H1 (cell line): ENCODE measurements at regions not wholly inside any gene's neighbourhood (a gene's known extent, or its start where the extent isn't known, plus 50 kb on each side); places are given as distances from the start of the nearest gene placed in this dataset.

Source experiments
- SIN3A ChIP-seq, 2 experiments: IDR thresholded peaks in 1 of 2; conservative IDR thresholded peaks in 1 of 2; 2 replicates each; pipeline ENCODE4 v1.6.1; 2011 to 2012; ENCODE audit warnings: low read length in 2 of 2, improper control_type of control experiment in 1 of 2, low read depth in 1 of 2, mild to moderate bottlenecking in 1 of 2
- YY1 ChIP-seq: IDR thresholded peaks from 2 replicates; pipeline ENCODE4 v1.6.1; 2011; ENCODE audit warnings: low read depth, mild to moderate bottlenecking, low read length
- TF ChIP-seq, protein P1 (sequence below): fragments of 300-600 bp; sonication (generic); IDR thresholded peaks from 2 replicates; pipeline ENCODE4 v1.7.1; 2012; ENCODE audit warnings: low read length, moderate library complexity, mild to moderate bottlenecking, inconsistent platforms; ENCODE audit not compliant: insufficient replicate concordance

DNA sequence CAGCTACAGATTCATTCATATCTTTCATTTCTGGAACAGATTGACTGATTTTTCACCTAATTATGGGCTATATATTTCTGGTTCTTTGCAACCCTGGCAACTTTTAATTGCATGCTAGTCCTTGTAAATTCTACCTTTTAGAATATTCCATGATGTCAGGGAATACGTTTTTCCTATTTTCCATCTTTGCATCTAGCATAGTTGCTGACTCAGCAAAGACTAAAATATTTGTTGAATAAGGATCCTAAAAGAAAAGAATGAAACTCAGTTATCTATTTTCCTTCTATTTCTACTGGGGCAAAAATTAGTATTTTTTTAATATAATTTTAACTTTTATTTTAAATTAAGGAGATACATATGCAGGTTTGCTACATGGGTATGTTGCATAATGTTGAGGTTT lies 438.3 kb downstream of the GXYLT1 start (continued):
- TF ChIP-seq, protein P1, sequence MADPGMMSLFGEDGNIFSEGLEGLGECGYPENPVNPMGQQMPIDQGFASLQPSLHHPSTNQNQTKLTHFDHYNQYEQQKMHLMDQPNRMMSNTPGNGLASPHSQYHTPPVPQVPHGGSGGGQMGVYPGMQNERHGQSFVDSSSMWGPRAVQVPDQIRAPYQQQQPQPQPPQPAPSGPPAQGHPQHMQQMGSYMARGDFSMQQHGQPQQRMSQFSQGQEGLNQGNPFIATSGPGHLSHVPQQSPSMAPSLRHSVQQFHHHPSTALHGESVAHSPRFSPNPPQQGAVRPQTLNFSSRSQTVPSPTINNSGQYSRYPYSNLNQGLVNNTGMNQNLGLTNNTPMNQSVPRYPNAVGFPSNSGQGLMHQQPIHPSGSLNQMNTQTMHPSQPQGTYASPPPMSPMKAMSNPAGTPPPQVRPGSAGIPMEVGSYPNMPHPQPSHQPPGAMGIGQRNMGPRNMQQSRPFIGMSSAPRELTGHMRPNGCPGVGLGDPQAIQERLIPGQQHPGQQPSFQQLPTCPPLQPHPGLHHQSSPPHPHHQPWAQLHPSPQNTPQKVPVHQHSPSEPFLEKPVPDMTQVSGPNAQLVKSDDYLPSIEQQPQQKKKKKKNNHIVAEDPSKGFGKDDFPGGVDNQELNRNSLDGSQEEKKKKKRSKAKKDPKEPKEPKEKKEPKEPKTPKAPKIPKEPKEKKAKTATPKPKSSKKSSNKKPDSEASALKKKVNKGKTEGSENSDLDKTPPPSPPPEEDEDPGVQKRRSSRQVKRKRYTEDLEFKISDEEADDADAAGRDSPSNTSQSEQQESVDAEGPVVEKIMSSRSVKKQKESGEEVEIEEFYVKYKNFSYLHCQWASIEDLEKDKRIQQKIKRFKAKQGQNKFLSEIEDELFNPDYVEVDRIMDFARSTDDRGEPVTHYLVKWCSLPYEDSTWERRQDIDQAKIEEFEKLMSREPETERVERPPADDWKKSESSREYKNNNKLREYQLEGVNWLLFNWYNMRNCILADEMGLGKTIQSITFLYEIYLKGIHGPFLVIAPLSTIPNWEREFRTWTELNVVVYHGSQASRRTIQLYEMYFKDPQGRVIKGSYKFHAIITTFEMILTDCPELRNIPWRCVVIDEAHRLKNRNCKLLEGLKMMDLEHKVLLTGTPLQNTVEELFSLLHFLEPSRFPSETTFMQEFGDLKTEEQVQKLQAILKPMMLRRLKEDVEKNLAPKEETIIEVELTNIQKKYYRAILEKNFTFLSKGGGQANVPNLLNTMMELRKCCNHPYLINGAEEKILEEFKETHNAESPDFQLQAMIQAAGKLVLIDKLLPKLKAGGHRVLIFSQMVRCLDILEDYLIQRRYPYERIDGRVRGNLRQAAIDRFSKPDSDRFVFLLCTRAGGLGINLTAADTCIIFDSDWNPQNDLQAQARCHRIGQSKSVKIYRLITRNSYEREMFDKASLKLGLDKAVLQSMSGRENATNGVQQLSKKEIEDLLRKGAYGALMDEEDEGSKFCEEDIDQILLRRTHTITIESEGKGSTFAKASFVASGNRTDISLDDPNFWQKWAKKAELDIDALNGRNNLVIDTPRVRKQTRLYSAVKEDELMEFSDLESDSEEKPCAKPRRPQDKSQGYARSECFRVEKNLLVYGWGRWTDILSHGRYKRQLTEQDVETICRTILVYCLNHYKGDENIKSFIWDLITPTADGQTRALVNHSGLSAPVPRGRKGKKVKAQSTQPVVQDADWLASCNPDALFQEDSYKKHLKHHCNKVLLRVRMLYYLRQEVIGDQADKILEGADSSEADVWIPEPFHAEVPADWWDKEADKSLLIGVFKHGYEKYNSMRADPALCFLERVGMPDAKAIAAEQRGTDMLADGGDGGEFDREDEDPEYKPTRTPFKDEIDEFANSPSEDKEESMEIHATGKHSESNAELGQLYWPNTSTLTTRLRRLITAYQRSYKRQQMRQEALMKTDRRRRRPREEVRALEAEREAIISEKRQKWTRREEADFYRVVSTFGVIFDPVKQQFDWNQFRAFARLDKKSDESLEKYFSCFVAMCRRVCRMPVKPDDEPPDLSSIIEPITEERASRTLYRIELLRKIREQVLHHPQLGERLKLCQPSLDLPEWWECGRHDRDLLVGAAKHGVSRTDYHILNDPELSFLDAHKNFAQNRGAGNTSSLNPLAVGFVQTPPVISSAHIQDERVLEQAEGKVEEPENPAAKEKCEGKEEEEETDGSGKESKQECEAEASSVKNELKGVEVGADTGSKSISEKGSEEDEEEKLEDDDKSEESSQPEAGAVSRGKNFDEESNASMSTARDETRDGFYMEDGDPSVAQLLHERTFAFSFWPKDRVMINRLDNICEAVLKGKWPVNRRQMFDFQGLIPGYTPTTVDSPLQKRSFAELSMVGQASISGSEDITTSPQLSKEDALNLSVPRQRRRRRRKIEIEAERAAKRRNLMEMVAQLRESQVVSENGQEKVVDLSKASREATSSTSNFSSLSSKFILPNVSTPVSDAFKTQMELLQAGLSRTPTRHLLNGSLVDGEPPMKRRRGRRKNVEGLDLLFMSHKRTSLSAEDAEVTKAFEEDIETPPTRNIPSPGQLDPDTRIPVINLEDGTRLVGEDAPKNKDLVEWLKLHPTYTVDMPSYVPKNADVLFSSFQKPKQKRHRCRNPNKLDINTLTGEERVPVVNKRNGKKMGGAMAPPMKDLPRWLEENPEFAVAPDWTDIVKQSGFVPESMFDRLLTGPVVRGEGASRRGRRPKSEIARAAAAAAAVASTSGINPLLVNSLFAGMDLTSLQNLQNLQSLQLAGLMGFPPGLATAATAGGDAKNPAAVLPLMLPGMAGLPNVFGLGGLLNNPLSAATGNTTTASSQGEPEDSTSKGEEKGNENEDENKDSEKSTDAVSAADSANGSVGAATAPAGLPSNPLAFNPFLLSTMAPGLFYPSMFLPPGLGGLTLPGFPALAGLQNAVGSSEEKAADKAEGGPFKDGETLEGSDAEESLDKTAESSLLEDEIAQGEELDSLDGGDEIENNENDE = no peak
- no peak for TF ChIP-seq YY1
- TF ChIP-seq SIN3A (conservative IDR thresholded peaks at IDR 0.05 in 1 of 2, IDR thresholded peaks at IDR 0.05 in 1 of 2; ENCODE audit: low read depth in 1 of 2, low read length in 2 of 2) = no peak
